Keratinocyte (primary cell): ENCODE measurements at regions not wholly inside any gene's neighbourhood (a gene's known extent, or its start where the extent isn't known, plus 50 kb on each side); places are given as distances from the start of the nearest gene placed in this dataset.

Experiments
- DNase-seq: peaks from one replicate; pipeline ENCODE4 v3.0.0-alpha.2; 2011; ENCODE audit warnings: low read depth, missing footprints, low spot score
- FAIRE-seq: peaks from 2 replicates; lab custom pipeline; 2011; peaks lifted over from hg19 to GRCh38; lab: Jason Lieb, UNC
- H2AFZ ChIP-seq: 2 replicates; pipeline ENCODE4 v1.6.0; 2012; ENCODE audit warnings: low read length, control low read depth, inconsistent platforms; ENCODE audit not compliant: control insufficient read depth
- H3K27ac ChIP-seq: 2 replicates; pipeline ENCODE4 v1.5.1; 2011; ENCODE audit warnings: low read length; ENCODE audit not compliant: control insufficient read depth, insufficient read depth
- H3K27me3 ChIP-seq: 3 replicates; pipeline ENCODE4 v1.6.0; 2011; ENCODE audit warnings: low read length; ENCODE audit not compliant: control insufficient read depth, insufficient read depth; ENCODE audit errors: extremely low read depth
- H3K36me3 ChIP-seq, 2 experiments: 2 replicates in 1 of 2; 3 replicates in 1 of 2; pipeline ENCODE4 v1.5.1; 2011; ENCODE audit warnings: low read length in 2 of 2, mild to moderate bottlenecking in 1 of 2; ENCODE audit not compliant: control insufficient read depth in 2 of 2, insufficient read depth in 2 of 2; ENCODE audit errors: extremely low read depth in 1 of 2
- H3K4me1 ChIP-seq: 3 replicates; pipeline ENCODE4 v1.5.1; 2011; ENCODE audit warnings: low read length; ENCODE audit not compliant: control insufficient read depth, insufficient read depth; ENCODE audit errors: extremely low read depth
- H3K4me2 ChIP-seq: 3 replicates; pipeline ENCODE4 v1.6.0; 2011; ENCODE audit warnings: low read depth, low read length; ENCODE audit not compliant: control insufficient read depth, insufficient read depth; ENCODE audit errors: extremely low read depth
- H3K4me3 ChIP-seq, 3 experiments: fragments of 200-600 bp in 1 of 3; sonication (generic) in 1 of 3; 2 replicates in 2 of 3; 3 replicates in 1 of 3; pipeline ENCODE4 v1.5.1; 2011 to 2016; ENCODE audit warnings: low read length in 3 of 3, mild to moderate bottlenecking in 3 of 3, control low read depth in 2 of 3, inconsistent platforms in 1 of 3, low read depth in 1 of 3, mixed read lengths in 1 of 3, mixed run types in 1 of 3, moderate library complexity in 1 of 3; ENCODE audit not compliant: control insufficient read depth in 2 of 3, insufficient read depth in 2 of 3; ENCODE audit errors: extremely low read depth in 1 of 3
- H3K79me2 ChIP-seq: 2 replicates; pipeline ENCODE4 v1.6.0; 2012; ENCODE audit warnings: low read length; ENCODE audit not compliant: control insufficient read depth, insufficient read depth
- H3K9ac ChIP-seq: 3 replicates; pipeline ENCODE4 v1.6.0; 2011; ENCODE audit warnings: low read length; ENCODE audit not compliant: control insufficient read depth, insufficient read depth; ENCODE audit errors: extremely low read depth
- H3K9me1 ChIP-seq: 3 replicates; pipeline ENCODE4 v1.6.0; 2011; ENCODE audit warnings: low read length; ENCODE audit not compliant: control insufficient read depth, insufficient read depth; ENCODE audit errors: extremely low read depth
- H3K9me3 ChIP-seq: 2 replicates; pipeline ENCODE4 v1.5.1; 2012; ENCODE audit warnings: low read depth, low read length; ENCODE audit not compliant: control insufficient read depth
- H4K20me1 ChIP-seq: 3 replicates; pipeline ENCODE4 v1.6.0; 2011; ENCODE audit warnings: low read length; ENCODE audit not compliant: control insufficient read depth, insufficient read depth; ENCODE audit errors: extremely low read depth
- EZH2 ChIP-seq: IDR thresholded peaks from one replicate; pipeline ENCODE4 v1.6.1; 2012; ENCODE audit warnings: inconsistent platforms, mild to moderate bottlenecking, low read length, moderate library complexity
- dilution Hi-C: fragments of 300-500 bp; cut with MboI; formaldehyde crosslinking; loops from one replicate; pipeline ENCODE4 v1.7.0; 2020; ENCODE audit warnings: low sequenced_read_pairs; ENCODE audit not compliant: extremely low pct_ligation_motif_present
- TF ChIP-seq, protein P1 (sequence below), 3 experiments: IDR thresholded peaks in 1 of 3; conservative IDR thresholded peaks in 1 of 3; optimal IDR thresholded peaks in 1 of 3; 2 replicates in 2 of 3; 3 replicates in 1 of 3; pipeline versions ENCODE3 to v1.5.1; 2011; ENCODE audit warnings: low read length in 3 of 3, mild to moderate bottlenecking in 3 of 3, moderate library complexity in 2 of 3, control low read depth in 1 of 3, inconsistent platforms in 1 of 3; ENCODE audit not compliant: insufficient read depth in 2 of 3; ENCODE audit errors: extremely low read depth in 1 of 3

DNA sequence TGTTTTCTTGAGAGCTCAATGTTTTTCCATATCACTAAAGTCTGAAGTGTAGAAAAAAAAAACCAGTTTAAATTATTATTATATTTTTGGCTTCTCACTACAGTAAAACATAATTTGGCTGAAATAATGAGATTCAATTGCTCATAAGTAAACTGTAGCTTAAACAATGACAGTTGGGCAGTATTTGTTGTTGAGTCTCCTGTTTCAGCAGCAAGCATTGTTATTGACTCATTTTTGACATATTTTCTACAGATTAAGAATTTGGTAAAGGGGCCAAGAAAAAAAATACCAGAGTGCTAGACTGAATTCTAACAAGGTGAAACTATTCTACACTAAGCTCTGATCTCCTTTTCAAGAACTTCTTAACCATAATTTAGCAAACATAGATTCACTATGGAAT lies 2070.4 kb upstream of the CELF4 start:
- Histone ChIP-seq H2AFZ (no peak overlapping the region), H3K79me2 (no peaks in the 10 kb centered on the region), H3K9me3 (no peaks in the 10 kb centered on the region), H3K27me3 (no peaks in the 10 kb centered on the region), H3K36me3 (no peaks in the 10 kb centered on the region), H3K4me2 (no peak overlapping the region), H3K4me1 (no peaks in the 10 kb centered on the region), H3K9me1 (no peaks in the 10 kb centered on the region), H4K20me1 (no peaks in the 10 kb centered on the region), H3K9ac (no peak overlapping the region), H3K4me3 (no peak overlapping the region), H3K27ac (no peak overlapping the region)
- FAIRE-seq = no peak
- TF ChIP-seq, protein P1, sequence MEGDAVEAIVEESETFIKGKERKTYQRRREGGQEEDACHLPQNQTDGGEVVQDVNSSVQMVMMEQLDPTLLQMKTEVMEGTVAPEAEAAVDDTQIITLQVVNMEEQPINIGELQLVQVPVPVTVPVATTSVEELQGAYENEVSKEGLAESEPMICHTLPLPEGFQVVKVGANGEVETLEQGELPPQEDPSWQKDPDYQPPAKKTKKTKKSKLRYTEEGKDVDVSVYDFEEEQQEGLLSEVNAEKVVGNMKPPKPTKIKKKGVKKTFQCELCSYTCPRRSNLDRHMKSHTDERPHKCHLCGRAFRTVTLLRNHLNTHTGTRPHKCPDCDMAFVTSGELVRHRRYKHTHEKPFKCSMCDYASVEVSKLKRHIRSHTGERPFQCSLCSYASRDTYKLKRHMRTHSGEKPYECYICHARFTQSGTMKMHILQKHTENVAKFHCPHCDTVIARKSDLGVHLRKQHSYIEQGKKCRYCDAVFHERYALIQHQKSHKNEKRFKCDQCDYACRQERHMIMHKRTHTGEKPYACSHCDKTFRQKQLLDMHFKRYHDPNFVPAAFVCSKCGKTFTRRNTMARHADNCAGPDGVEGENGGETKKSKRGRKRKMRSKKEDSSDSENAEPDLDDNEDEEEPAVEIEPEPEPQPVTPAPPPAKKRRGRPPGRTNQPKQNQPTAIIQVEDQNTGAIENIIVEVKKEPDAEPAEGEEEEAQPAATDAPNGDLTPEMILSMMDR (optimal IDR thresholded peaks at IDR 0.05 in 1 of 3, IDR thresholded peaks at IDR 0.05 in 1 of 3, conservative IDR thresholded peaks at IDR 0.05 in 1 of 3; ENCODE audit: extremely low read depth in 1 of 3, insufficient read depth in 2 of 3, low read length in 3 of 3) = no peak
- TF ChIP-seq EZH2 = no peak
- dilution Hi-C loops = no loop called here
- no peak for DNase-seq

DNA sequence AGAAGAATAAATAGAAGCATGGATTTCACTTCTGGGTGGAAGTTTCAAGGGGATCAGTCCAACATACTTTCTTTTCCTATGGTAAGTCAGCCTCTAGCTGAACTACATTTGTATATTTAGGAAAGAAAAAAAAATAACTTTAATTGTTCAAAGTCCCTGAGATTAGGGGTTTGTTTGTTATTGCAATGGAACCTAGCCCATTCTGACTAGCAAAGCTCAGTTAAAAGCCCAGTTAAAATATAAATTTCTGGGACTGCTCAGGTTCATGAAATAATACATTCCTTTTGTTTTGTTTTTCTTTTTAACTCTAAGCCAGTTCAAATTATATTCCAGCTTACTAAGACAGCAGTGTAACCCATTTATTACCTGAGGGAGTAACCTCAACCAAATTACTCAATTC lies 2069.6 kb upstream of the CELF4 start:
- Histone ChIP-seq H3K27me3 (no peaks in the 10 kb centered on the region), H3K4me1 (no peaks in the 10 kb centered on the region), H2AFZ (no peak overlapping the region), H4K20me1 (no peaks in the 10 kb centered on the region), H3K9ac (no peak overlapping the region), H3K9me1 (no peaks in the 10 kb centered on the region), H3K4me3 (no peak overlapping the region), H3K27ac (no peak overlapping the region), H3K79me2 (no peaks in the 10 kb centered on the region), H3K9me3 (no peaks in the 10 kb centered on the region), H3K4me2 (no peak overlapping the region), H3K36me3 (no peaks in the 10 kb centered on the region)
- DNase-seq = no peak
- FAIRE-seq = no peak
- no peak for TF ChIP-seq EZH2
- TF ChIP-seq, protein P1 (optimal IDR thresholded peaks at IDR 0.05 in 1 of 3, IDR thresholded peaks at IDR 0.05 in 1 of 3, conservative IDR thresholded peaks at IDR 0.05 in 1 of 3; ENCODE audit: extremely low read depth in 1 of 3, insufficient read depth in 2 of 3, low read length in 3 of 3) = no peak
- dilution Hi-C loops = no loop called here
